NT2/D1 (cell line): ENCODE measurements at regions not wholly inside any gene's neighbourhood (a gene's known extent, or its start where the extent isn't known, plus 50 kb on each side); places are given as distances from the start of the nearest gene placed in this dataset.

ENCODE experiments used
- YY1 ChIP-seq: IDR thresholded peaks from 2 replicates; pipeline ENCODE4 v1.6.1; 2011; ENCODE audit not compliant: insufficient read length, insufficient read depth
- ZNF274 ChIP-seq: IDR thresholded peaks from 2 replicates; pipeline ENCODE4 v1.6.1; 2011; ENCODE audit warnings: mild to moderate bottlenecking, low read depth, low read length

GRCh38 chr2:66695226-66695735 is 260.4 kb downstream of the MEIS1 start:
- TF ChIP-seq YY1 (no peak), ZNF274 (no peak)
